ENCODE measurements at regions not wholly inside any gene's neighbourhood (a gene's known extent, or its start where the extent isn't known, plus 50 kb on each side); places are given as distances from the start of the nearest gene placed in this dataset.
"Not testable (repeated sequence)": the region's sequence is repeated elsewhere in the genome, so short reads cannot be mapped to it uniquely, and the experiment has no call there.

DNA sequence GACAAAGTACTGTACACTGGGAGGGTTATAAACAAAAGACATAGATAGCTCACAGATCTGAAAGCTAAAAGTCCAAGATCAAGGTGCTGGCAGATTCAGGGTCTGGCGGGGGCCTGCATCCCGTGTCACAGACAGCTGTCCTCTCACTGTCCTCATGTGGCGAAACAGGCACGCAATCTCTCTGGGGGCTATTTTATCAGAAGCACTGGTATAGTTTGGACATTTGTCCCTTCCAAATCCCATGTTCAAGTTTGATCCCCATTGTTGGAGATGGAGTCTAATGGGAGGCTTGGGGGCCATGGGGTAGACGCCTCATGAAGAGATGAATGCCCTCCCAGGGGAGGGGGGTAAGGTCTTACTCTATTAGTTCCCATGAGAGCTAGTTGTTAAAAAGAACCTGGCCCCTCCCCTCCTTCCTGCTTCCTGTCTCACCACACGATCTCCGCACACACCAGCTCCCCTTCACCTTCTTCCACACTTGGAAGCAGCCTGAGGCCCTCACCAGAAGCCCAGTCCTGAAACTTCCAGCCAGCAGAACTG, 72.5 kb upstream of the UCN3 start:
- Histone ChIP-seq H3K4me3 (ENCODE audit: low read depth, low read length, poor library complexity, severe bottlenecking) (no peak overlapping the region), H3K9ac (ENCODE audit: low read length) (no peak overlapping the region), H4K20me1 (ENCODE audit: insufficient read depth, low read length) (no peaks in the 10 kb centered on the region), H2AFZ (ENCODE audit: low read length) (no peak overlapping the region), H3K36me3 (ENCODE audit: insufficient read depth, low read length) (no peaks in the 10 kb centered on the region), H3K9me3 (ENCODE audit: low read length) (no peaks in the 10 kb centered on the region), H3K27ac (ENCODE audit: low read depth, low read length, poor library complexity, severe bottlenecking) (no peak overlapping the region), H3F3A (ENCODE audit: insufficient read depth, low read length) (no peaks in the 10 kb centered on the region), H3K27me3 (ENCODE audit: insufficient read depth, low read length) (no peaks in the 10 kb centered on the region), H3K79me2 (ENCODE audit: insufficient read depth, low read length) (no peaks in the 10 kb centered on the region), H3K9me2 (ENCODE audit: low read depth, low read length) (no peaks in the 10 kb centered on the region), H3K4me2 (ENCODE audit: low read length) (no peak overlapping the region), H3K4me1 (ENCODE audit: insufficient read depth, low read length, severe bottlenecking) (no peaks in the 10 kb centered on the region)
- TF ChIP-seq, protein P1, sequence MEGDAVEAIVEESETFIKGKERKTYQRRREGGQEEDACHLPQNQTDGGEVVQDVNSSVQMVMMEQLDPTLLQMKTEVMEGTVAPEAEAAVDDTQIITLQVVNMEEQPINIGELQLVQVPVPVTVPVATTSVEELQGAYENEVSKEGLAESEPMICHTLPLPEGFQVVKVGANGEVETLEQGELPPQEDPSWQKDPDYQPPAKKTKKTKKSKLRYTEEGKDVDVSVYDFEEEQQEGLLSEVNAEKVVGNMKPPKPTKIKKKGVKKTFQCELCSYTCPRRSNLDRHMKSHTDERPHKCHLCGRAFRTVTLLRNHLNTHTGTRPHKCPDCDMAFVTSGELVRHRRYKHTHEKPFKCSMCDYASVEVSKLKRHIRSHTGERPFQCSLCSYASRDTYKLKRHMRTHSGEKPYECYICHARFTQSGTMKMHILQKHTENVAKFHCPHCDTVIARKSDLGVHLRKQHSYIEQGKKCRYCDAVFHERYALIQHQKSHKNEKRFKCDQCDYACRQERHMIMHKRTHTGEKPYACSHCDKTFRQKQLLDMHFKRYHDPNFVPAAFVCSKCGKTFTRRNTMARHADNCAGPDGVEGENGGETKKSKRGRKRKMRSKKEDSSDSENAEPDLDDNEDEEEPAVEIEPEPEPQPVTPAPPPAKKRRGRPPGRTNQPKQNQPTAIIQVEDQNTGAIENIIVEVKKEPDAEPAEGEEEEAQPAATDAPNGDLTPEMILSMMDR (IDR thresholded peaks at IDR 0.05; ENCODE audit: low read length), result no peak
- TF ChIP-seq EZH2 (IDR thresholded peaks at IDR 0.05; ENCODE audit: borderline replicate concordance, low read length), result no peak

- H3K4me3 ChIP-seq (ENCODE audit: low read depth, low read length, poor library complexity, severe bottlenecking); H3K79me2 ChIP-seq (ENCODE audit: insufficient read depth, low read length); H3K9me2 ChIP-seq (ENCODE audit: low read depth, low read length); H2AFZ ChIP-seq (ENCODE audit: low read length); H3K4me2 ChIP-seq (ENCODE audit: low read length); H3K9me3 ChIP-seq (ENCODE audit: low read length); H3F3A ChIP-seq (ENCODE audit: insufficient read depth, low read length); H3K36me3 ChIP-seq (ENCODE audit: insufficient read depth, low read length); H3K27ac ChIP-seq (ENCODE audit: low read depth, low read length, poor library complexity, severe bottlenecking); H4K20me1 ChIP-seq (ENCODE audit: insufficient read depth, low read length); H3K9ac ChIP-seq (ENCODE audit: low read length); H3K27me3 ChIP-seq (ENCODE audit: insufficient read depth, low read length); H3K4me1 ChIP-seq (ENCODE audit: insufficient read depth, low read length, severe bottlenecking): not testable (repeated sequence)
Observed at GRCh38 chr10:5292970-5293369, 71.8 kb upstream of the UCN3 start.

DNA sequence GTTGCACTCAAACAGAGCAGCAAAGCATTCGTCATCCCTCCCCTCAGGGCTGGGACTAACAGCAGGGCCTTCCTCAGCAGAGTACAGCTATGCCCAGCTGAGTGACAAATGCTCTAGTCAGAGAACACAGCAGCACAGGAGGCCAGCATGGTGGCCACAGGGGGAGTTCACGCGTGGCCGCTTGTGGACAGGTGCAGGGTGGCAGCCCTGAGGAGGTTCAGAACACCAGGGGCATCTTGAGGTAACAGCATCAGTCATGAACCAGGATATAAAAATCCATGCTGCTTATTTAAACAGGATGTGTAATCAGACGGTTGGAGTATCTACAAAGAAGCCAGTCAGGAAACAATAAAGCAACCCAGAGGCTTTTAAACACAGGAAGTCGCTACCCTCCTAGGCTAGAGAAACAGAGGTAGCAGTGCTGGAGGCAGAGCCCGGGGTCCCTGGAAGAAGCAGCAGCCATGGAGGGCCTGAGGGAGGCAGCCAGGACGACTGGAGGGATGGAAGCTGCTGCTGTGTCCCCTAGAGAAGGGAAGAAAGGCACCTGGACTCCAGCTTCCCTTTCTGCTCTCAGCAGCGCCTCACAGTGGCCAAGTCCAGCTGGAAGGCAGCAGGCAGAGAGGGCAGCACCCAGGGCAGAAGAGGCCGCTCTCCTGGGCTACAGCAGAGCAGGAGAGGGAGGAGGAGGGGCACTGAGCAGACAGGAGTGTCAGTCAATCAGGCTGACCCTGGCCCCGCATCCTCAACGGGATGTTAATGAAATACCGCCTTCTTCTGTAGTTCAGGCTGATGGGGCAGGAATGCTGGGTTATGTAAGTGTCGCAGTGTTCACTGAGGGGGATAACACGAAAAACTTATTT, 70.8 kb upstream of the UCN3 start:
- no peaks in the 10 kb centered on the region for H3K9me3 ChIP-seq (ENCODE audit: low read length)
- H3K4me1 ChIP-seq (ENCODE audit: insufficient read depth, low read length, severe bottlenecking), result no peaks in the 10 kb centered on the region
- H3K27ac ChIP-seq (ENCODE audit: low read depth, low read length, poor library complexity, severe bottlenecking), result no peak overlapping the region
- H2AFZ ChIP-seq (ENCODE audit: low read length), result no peak overlapping the region
- no peaks in the 10 kb centered on the region for H3K36me3 ChIP-seq (ENCODE audit: insufficient read depth, low read length)
- no peaks in the 10 kb centered on the region for H3F3A ChIP-seq (ENCODE audit: insufficient read depth, low read length)
- TF ChIP-seq, protein P1 (IDR thresholded peaks at IDR 0.05; ENCODE audit: low read length), result peak; percentile 47
- no peak for TF ChIP-seq EZH2 (IDR thresholded peaks at IDR 0.05; ENCODE audit: borderline replicate concordance, low read length)
- H4K20me1 ChIP-seq (ENCODE audit: insufficient read depth, low read length), result no peaks in the 10 kb centered on the region
- H3K79me2 ChIP-seq (ENCODE audit: insufficient read depth, low read length), result no peaks in the 10 kb centered on the region
- no peak overlapping the region for H3K4me3 ChIP-seq (ENCODE audit: low read depth, low read length, poor library complexity, severe bottlenecking)
- H3K9ac ChIP-seq (ENCODE audit: low read length), result no peak overlapping the region
- H3K9me2 ChIP-seq (ENCODE audit: low read depth, low read length), result no peaks in the 10 kb centered on the region
- H3K27me3 ChIP-seq (ENCODE audit: insufficient read depth, low read length), result no peaks in the 10 kb centered on the region
- no peak overlapping the region for H3K4me2 ChIP-seq (ENCODE audit: low read length)

DNA sequence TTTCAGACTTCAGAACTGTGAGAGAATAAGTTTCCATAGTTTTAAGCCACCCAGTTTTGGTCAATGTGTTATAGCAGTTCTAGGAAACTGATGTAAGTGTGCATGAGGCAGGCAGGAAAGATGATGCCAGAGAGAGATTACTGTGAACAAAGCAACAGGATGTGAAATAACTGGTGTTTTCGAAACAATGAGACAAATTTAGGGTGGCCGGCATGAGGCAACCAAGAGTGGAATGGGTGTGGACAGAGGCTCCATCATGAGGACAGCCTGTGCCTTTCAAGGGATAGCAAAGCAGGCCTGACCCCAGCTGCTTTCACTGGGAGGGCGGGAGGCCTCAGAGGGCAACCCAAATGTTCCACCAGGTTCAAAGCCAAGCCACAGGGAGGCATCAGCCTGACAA, 67.3 kb upstream of the UCN3 start:
- Histone ChIP-seq H3K4me2 (ENCODE audit: low read length) (no peak overlapping the region), H4K20me1 (ENCODE audit: insufficient read depth, low read length) (no peaks in the 10 kb centered on the region), H3K36me3 (ENCODE audit: insufficient read depth, low read length) (no peaks in the 10 kb centered on the region), H2AFZ (ENCODE audit: low read length) (no peak overlapping the region), H3K27ac (ENCODE audit: low read depth, low read length, poor library complexity, severe bottlenecking) (no peak overlapping the region), H3K9me3 (ENCODE audit: low read length) (no peaks in the 10 kb centered on the region), H3K9me2 (ENCODE audit: low read depth, low read length) (no peaks in the 10 kb centered on the region), H3F3A (ENCODE audit: insufficient read depth, low read length) (no peaks in the 10 kb centered on the region), H3K27me3 (ENCODE audit: insufficient read depth, low read length) (no peaks in the 10 kb centered on the region), H3K9ac (ENCODE audit: low read length) (no peak overlapping the region), H3K4me3 (ENCODE audit: low read depth, low read length, poor library complexity, severe bottlenecking) (no peak overlapping the region), H3K4me1 (ENCODE audit: insufficient read depth, low read length, severe bottlenecking) (no peaks in the 10 kb centered on the region), H3K79me2 (ENCODE audit: insufficient read depth, low read length) (no peaks in the 10 kb centered on the region)
- TF ChIP-seq EZH2 (IDR thresholded peaks at IDR 0.05; ENCODE audit: borderline replicate concordance, low read length), result no peak
- TF ChIP-seq, protein P1 (IDR thresholded peaks at IDR 0.05; ENCODE audit: low read length), result no peak

All from OCI-LY1 (cell line).